ENCODE measurements at regions not wholly inside any gene's neighbourhood (a gene's known extent, or its start where the extent isn't known, plus 50 kb on each side); places are given as distances from the start of the nearest gene placed in this dataset.
A peak's percentile ranks its signal among the peaks of the same experiment; 100 is the strongest.

DNA sequence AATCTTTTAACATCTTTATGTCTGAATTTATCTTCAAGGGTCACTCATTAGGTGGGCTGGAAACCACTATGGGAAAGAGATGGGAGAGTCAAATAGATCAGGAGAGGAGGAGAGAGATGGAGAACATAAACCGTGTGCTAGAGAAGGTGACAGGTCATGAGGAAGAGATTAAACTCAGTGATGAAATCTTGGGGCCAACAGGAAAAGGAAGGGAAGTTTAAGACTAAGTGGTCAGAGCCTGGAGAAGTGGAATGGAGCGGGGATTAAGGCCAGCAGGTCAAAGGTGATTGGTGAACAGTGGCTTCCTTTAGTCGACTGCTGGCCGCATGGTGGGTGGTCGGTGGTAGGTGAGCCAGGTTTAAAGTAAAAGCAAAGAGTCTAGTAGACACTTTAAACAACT, 169.3 kb upstream of the IVNS1ABP start:
- TF ChIP-seq, protein P1, sequence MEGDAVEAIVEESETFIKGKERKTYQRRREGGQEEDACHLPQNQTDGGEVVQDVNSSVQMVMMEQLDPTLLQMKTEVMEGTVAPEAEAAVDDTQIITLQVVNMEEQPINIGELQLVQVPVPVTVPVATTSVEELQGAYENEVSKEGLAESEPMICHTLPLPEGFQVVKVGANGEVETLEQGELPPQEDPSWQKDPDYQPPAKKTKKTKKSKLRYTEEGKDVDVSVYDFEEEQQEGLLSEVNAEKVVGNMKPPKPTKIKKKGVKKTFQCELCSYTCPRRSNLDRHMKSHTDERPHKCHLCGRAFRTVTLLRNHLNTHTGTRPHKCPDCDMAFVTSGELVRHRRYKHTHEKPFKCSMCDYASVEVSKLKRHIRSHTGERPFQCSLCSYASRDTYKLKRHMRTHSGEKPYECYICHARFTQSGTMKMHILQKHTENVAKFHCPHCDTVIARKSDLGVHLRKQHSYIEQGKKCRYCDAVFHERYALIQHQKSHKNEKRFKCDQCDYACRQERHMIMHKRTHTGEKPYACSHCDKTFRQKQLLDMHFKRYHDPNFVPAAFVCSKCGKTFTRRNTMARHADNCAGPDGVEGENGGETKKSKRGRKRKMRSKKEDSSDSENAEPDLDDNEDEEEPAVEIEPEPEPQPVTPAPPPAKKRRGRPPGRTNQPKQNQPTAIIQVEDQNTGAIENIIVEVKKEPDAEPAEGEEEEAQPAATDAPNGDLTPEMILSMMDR (IDR thresholded peaks at IDR 0.05; ENCODE audit: insufficient read depth, low read depth, low read length), result no peak
- no peak overlapping the region for H3K4me3 ChIP-seq (ENCODE audit: low read depth, low read length)
- DNase-seq (ENCODE audit: low read depth), result no peak

DNA sequence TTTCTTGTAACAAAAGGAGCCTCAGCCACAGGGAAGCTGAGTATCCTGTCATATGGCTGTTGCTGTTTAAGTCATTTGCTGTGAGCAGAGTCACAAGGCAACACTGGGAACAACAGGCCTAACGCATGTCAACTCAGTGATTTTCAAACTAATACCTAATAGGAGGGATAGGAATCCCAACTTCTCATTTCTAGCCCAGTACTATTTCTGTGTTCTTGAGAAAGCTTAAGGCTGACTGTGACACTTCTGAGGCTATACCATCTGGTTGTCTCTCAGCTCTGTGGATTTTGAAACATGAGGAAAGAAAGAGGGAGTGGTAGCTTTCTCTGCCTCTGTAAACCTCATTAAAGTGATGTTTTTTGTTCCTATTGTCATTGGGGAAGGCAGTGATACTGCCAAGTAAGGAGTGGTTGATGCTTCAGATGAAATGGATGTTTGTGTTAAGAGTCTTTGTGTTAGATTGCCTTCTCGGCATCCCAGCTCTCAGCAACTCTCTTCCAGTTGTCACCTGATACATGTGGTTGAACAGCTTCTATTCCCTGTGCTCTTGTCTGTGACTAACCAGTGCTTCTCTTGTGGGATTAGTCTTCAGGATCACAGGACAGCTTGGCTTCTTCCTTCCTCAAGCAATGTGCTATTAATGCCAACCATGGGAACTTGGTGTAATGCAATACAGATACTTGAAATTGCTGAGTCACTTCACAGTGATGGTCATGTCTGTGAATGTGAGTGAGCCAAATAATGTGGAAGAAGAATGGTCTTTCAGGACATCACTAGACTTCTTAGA, 166.8 kb upstream of the IVNS1ABP start:
- DNase-seq (ENCODE audit: low read depth), result peak; percentile 48
- TF ChIP-seq, protein P1 (IDR thresholded peaks at IDR 0.05; ENCODE audit: insufficient read depth, low read depth, low read length), result no peak
- no peak overlapping the region for H3K4me3 ChIP-seq (ENCODE audit: low read depth, low read length)

DNA sequence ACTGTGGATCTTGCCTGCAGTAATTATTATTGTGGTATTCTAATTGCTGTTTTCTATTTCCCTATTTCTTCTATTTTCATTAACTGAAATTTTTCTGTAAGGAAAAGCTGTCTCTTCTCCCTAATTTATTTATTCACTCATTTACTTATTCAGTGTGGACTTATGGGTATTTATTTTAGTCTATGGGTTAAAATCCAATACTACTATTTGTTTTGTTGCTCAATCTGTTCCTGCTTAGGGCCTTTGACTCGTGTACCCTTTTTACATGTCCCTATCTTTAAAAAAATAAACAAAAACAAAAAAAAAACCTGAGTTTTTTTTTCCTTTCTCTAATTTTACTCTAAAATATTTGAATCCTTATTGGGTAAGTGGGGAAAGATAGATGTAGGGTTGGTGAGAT, 166.2 kb upstream of the IVNS1ABP start:
- no peak for DNase-seq (ENCODE audit: low read depth)
- no peak overlapping the region for H3K4me3 ChIP-seq (ENCODE audit: low read depth, low read length)
- TF ChIP-seq, protein P1 (IDR thresholded peaks at IDR 0.05; ENCODE audit: insufficient read depth, low read depth, low read length), result no peak

DNA sequence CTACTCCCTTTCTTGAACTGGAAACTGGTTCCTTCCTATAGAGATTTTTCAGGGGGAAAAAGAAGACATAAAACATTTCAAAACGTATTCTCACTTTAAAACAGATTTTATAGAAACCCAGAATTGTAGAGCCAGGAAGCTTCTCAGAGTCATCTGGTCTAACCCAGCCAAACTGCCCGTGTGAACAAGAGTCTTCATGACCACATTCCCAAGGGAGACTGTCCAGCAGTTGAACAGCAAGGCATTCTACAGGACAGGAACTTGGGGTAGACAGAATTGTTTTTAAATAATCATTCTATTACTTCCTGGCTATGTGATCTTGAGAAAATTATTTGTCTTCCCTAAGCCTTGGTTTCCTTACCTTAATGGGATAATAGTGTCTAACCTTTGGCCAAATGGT, 163.5 kb upstream of the IVNS1ABP start:
- no peak for DNase-seq (ENCODE audit: low read depth)
- TF ChIP-seq, protein P1 (IDR thresholded peaks at IDR 0.05; ENCODE audit: insufficient read depth, low read depth, low read length), result no peak
- H3K4me3 ChIP-seq (ENCODE audit: low read depth, low read length), result no peak overlapping the region

DNA sequence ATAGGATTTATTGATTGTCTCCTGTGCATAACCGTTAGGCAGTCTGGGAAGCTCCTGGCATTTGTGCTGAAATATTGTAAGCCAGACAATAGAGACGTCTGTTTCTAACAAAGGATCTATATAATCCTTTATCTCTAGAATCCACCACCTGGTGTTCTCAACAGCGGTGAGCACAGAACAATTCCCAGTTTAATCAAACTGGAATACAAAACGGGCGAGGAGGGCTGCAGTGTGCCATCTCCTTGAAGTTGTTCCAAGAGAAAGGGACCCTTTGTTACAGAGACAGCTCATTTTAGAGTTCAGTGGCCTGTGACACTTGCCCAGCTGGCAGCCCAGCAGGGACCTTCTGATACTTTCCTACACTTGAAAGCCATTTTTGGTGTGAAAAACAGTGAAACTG, 162.8 kb upstream of the IVNS1ABP start:
- no peak overlapping the region for H3K4me3 ChIP-seq (ENCODE audit: low read depth, low read length)
- no peak for DNase-seq (ENCODE audit: low read depth)
- TF ChIP-seq, protein P1 (IDR thresholded peaks at IDR 0.05; ENCODE audit: insufficient read depth, low read depth, low read length), result no peak

DNA sequence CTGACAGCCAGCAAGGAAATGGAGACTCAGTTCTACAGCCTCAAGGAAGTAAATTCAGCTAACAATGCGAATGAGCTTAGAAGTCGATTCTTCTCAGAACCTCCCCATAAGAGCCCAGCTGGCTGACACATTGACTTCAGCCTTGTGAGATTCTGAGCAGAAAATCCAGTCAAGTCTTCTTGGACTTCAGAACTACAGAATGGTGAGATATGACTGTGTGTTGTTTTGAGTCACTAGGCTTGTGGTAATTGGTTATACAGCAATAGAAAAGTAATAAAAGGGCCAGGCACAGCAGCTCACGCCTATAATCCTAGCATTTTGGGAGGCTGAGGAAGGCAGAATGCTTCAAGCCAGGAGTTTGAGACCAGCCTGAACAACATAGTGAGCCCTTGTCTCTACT, 161.8 kb upstream of the IVNS1ABP start:
- DNase-seq (ENCODE audit: low read depth), result no peak
- no peak overlapping the region for H3K4me3 ChIP-seq (ENCODE audit: low read depth, low read length)

More for the DNA sequence above, 161.8 kb upstream of the IVNS1ABP start:
- TF ChIP-seq, protein P1 (IDR thresholded peaks at IDR 0.05; ENCODE audit: insufficient read depth, low read depth, low read length), result no peak
